GM12872 (cell line): ENCODE measurements at regions not wholly inside any gene's neighbourhood (a gene's known extent, or its start where the extent isn't known, plus 50 kb on each side); places are given as distances from the start of the nearest gene placed in this dataset.

Experiments
- TF ChIP-seq, protein P1 (sequence below): IDR thresholded peaks from 3 replicates; pipeline ENCODE4 v1.5.1; 2011; ENCODE audit warnings: low read depth, mild to moderate bottlenecking, low read length, moderate library complexity; ENCODE audit not compliant: insufficient read depth

GRCh38 chr6:90421666-90422065 lies 125.0 kb upstream of the BACH2 start:
- TF ChIP-seq, protein P1, sequence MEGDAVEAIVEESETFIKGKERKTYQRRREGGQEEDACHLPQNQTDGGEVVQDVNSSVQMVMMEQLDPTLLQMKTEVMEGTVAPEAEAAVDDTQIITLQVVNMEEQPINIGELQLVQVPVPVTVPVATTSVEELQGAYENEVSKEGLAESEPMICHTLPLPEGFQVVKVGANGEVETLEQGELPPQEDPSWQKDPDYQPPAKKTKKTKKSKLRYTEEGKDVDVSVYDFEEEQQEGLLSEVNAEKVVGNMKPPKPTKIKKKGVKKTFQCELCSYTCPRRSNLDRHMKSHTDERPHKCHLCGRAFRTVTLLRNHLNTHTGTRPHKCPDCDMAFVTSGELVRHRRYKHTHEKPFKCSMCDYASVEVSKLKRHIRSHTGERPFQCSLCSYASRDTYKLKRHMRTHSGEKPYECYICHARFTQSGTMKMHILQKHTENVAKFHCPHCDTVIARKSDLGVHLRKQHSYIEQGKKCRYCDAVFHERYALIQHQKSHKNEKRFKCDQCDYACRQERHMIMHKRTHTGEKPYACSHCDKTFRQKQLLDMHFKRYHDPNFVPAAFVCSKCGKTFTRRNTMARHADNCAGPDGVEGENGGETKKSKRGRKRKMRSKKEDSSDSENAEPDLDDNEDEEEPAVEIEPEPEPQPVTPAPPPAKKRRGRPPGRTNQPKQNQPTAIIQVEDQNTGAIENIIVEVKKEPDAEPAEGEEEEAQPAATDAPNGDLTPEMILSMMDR = no peak

DNA sequence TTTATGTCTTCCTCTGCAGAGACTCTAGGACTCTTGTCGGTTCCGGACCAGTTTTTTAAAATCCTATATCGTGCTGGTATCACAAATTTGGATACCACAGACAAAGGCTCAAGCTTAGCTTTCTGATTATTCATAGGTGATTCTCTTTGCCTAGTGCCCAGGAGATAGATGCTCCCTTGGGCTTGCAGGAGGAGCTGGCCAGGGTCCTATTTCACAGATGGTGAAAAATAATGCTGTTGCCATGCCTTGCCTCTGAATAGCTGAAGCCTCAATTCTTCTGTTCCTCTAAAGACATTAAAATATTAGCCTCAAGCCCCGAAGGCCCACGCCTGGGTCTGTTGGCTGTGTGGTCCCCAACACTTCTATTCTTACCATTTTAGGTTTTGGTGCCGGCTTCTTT lies 123.9 kb upstream of the BACH2 start:
- TF ChIP-seq, protein P1 = no peak

DNA sequence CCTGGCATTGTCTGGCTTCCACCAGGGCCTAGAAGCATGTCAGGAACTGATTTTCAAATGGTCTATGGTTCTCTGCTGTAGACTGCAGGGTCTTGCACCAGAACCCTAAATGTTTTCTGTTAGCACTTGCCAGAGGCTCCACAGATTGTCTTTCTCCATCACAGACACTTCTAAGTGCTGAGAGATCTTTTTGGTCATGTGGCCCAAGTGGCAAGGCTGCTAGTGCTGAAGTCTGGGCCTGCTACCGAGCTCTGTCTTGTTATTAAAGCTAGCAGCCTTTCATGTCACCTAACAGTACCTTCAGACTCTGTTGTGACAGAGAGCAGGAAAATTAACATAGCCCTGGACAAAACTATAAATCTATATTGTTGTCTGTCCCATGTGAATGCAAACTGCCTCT lies 120.7 kb upstream of the BACH2 start:
- TF ChIP-seq, protein P1 = no peak

GRCh38 chr6:90416322-90416721 lies 119.7 kb upstream of the BACH2 start:
- TF ChIP-seq, protein P1 = no peak

DNA sequence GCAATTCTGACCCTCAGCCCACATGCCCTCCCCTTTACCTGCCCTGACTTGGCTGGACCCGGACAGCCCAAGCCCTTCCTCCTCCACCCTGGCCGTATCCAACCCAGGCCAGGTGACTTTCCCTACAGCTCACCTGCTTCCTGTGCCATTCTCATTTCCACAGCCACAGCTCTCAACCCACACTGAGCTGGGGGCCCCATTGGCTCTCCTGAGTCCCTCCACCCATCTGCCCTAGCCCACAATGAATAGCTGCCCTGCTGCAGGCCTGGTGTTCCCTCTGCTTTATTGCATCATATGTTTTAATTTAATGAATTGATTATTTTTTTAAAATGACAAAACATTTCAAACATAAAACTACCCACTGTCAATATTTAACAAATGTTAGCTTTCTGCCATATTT lies 118.5 kb upstream of the BACH2 start:
- TF ChIP-seq, protein P1 = no peak

DNA sequence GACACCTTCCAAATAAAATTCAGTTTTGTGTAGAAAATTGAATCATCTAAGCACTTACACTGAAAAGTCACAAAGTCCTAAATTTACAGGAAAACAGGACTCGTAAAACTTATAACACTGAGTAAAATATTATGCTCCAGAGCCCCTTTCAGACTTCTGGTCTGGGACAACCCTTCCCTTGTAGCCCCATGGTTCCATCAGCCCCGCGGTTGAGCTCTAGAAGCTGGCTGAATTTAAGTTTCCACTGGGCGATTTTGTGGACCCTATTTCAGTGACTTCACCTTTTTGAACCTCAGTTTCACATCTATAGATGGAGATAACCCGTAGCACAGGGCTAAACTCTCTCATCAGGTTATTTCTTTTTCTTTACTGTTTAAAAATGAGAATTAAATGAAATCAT lies 117.7 kb upstream of the BACH2 start:
- TF ChIP-seq, protein P1 = no peak

- TF ChIP-seq, protein P1 = no peak
These were observed 117.2 kb upstream of the BACH2 start for GRCh38 chr6:90413867-90414266.

DNA sequence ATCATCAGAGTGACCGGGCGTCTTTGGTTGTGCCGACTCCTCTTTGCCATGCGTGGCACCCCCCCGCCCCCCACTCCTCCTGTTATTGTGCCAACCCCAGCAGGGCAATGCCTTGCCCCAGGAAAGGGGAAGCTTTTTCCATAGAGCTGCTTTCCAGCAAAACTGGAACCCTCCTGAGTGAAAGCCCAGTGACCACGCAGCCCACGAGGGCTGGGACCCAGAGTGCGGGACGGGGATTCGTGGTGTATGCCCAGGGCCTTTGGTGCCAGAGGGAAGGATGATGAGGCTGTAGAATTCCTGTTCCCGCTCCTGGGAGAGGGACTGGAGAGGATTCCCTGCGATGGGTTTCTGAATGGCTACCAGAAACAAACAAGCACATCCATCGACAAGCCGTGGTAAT lies 116.8 kb upstream of the BACH2 start:
- TF ChIP-seq, protein P1 = no peak
